K562 (cell line): ENCODE measurements at regions not wholly inside any gene's neighbourhood (a gene's known extent, or its start where the extent isn't known, plus 50 kb on each side); places are given as distances from the start of the nearest gene placed in this dataset.

Experiments used
- ARHGAP35 ChIP-seq: fragments of 450-650 bp; IDR thresholded peaks from 2 replicates; pipeline ENCODE4 v1.6.1; 2018; ENCODE audit not compliant: partially characterized antibody
- BCOR ChIP-seq: fragments of 450-650 bp; IDR thresholded peaks from 2 replicates; pipeline ENCODE4 v1.6.1; 2016
- DDX20 ChIP-seq: fragments of 450-650 bp; IDR thresholded peaks from 2 replicates; pipeline ENCODE4 v1.6.1; 2016; ENCODE audit warnings: missing genetic modification characterization, low read depth, mild to moderate bottlenecking, missing compliant biosample characterization, moderate library complexity
- ELF1 ChIP-seq: fragments of 200-800 bp; sonication (Bioruptor generic); IDR thresholded peaks from 2 replicates; pipeline ENCODE4 v1.6.1; 2016; ENCODE audit warnings: missing genetic modification characterization, missing compliant biosample characterization
- KLF1 ChIP-seq: fragments of 450-650 bp; IDR thresholded peaks from 2 replicates; pipeline ENCODE4 v1.6.1; 2016; ENCODE audit warnings: missing genetic modification characterization, missing compliant biosample characterization
- MTA3 ChIP-seq: fragments of 450-650 bp; formaldehyde crosslinking; IDR thresholded peaks from 2 replicates; pipeline ENCODE4 v1.6.1; 2017; ENCODE audit warnings: mild to moderate bottlenecking, borderline replicate concordance
- NR2C1 ChIP-seq, 2 experiments: fragments of 450-650 bp; IDR thresholded peaks; 2 replicates each; pipeline ENCODE4 v1.6.1; 2017; ENCODE audit warnings: mild to moderate bottlenecking in 2 of 2, antibody characterized with exemption in 1 of 2, inconsistent platforms in 1 of 2, missing compliant biosample characterization in 1 of 2, missing genetic modification characterization in 1 of 2
- RUNX1 ChIP-seq: sonication (generic); IDR thresholded peaks from 2 replicates; pipeline ENCODE4 v1.6.1; 2016; ENCODE audit warnings: antibody characterized with exemption, low read depth
- SAFB2 ChIP-seq: fragments of 200-400 bp; formaldehyde crosslinking; IDR thresholded peaks from 2 replicates; pipeline ENCODE4 v1.6.1; 2018; ENCODE audit warnings: borderline replicate concordance, low read length, low read depth, moderate library complexity; ENCODE audit not compliant: severe bottlenecking
- SOX6 ChIP-seq: fragments of 450-650 bp; IDR thresholded peaks from 2 replicates; pipeline ENCODE4 v1.6.1; 2014; ENCODE audit warnings: mild to moderate bottlenecking
- SREBF2 ChIP-seq: sonication (generic); formaldehyde crosslinking; IDR thresholded peaks from 2 replicates; pipeline ENCODE4 v1.4.0; 2020; ENCODE audit warnings: mild to moderate bottlenecking, missing genetic modification reagents
- TCF7L2 ChIP-seq: fragments of 150-350 bp; IDR thresholded peaks from 2 replicates; pipeline ENCODE4 v1.6.1; 2016; ENCODE audit warnings: low read depth, mild to moderate bottlenecking, low read length, moderate library complexity

DNA sequence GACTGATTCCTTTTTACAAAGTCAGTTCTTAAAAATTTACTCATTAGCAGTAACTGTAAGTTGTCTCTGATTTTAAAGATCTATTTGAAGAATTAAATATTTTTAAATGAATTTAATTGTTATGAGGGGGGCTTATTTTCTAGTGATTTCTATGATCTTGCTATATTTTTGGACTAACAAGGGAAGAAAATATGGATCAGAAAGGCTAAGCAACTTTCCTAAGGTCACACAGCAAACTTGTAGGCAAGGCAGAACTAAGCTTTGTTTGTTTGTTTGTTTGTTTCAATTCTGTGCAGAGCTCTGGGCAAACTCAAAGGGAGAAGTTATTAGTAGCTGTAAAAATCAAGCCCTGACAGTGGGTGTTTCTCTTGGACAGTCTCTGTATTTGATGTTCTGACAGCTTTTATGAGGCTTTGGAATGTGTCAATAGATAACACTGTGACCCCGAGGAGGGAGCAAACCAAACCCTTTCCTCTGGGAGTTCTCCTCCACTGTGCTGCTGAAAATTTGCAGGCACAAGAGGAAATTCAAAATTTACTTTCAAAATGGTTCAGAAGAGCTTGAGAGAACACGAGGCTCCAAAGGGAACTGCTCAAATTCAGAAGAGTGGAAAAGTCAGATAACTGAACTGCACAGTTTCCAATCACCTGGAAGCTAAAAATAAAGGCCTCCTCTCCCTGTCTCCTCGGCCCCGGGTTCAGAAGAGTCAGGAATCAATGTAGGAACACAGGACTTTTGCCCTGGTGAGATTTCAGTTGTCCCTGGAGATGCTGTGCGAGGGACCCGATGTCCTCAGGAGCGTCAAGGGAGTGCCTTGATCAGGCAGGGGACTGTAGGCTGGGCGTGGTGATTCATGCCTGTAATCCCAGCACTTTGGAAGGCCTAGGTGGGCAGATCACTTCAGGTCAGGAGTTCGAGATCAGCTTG lies 325.7 kb downstream of the GATA3 start (continued):
- TF ChIP-seq ARHGAP35 (no peak), SOX6 (no peak), DDX20 (tag) (no peak), NR2C1 (IDR thresholded peaks at IDR 0.05) (no peak), NR2C1 (tag; IDR thresholded peaks at IDR 0.05) (no peak), MTA3 (no peak), TCF7L2 (no peak), SAFB2 (no peak), KLF1 (tag) (no peak), BCOR (0 out of 2 replicates have a peak, but pooled peaks have one; percentile 31), ELF1 (tag) (no peak), RUNX1 (no peak), SREBF2 (CRISPR knock-in tag) (no peak)
- TF ChIP-seq, all 486 proteins: peak for 4
